NCI-H2227 treated with DMSO at 0.1 percent for 48 hours (cell line): ENCODE measurements at regions not wholly inside any gene's neighbourhood (a gene's known extent, or its start where the extent isn't known, plus 50 kb on each side); places are given as distances from the start of the nearest gene placed in this dataset.
"Not testable (repeated sequence)": the region's sequence is repeated elsewhere in the genome, so short reads cannot be mapped to it uniquely, and the experiment has no call there.

Source experiments
- DNase-seq: peaks from one replicate; lab custom pipeline; 2025; lab: John Stamatoyannopoulos, UW

- no peak for DNase-seq
These were observed 468.4 kb upstream of the C1orf87 start for GRCh38 chr1:60541831-60542532.

DNA sequence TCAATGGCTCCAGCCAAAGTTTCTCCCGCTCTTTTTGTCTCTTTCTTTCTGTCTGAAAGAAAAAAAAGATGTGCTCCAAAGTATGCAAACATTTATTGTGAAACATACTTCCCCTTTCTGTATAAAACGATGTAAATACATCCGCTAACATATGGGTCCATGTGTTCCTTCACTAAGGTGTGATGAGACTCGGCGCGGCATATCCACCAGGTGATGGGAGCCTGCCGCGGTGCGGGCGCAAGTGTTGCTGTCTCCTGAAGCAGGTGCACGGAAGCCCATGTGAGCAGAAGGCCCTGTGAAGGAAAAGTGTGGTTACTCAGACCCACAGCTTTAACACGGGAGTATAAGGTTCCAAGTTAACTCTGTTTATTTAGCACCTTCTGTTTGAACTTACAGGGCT is 466.6 kb upstream of the C1orf87 start:
- no peak for DNase-seq

DNA sequence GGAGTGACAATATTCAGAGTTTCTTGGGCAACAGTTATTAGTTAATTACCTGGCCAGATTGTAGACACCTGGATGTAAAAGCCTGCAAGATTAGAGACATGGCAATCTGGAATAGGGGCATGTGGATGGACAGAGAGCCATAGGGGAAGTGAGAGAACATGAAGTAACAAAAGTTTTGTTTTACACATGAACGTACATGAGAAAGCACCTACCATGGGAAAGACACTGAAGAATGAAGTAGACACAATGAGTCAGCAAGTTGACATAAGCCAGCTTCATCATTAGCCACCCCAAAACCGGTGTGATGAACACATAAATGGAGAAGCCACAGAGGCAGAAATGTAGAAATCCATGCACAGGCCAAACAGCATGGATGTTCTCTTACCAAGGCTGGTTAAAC is 462.1 kb upstream of the C1orf87 start:
- DNase-seq = no peak

- DNase-seq = no peak
These were observed 454.0 kb upstream of the C1orf87 start for GRCh38 chr1:60527567-60527966.

GRCh38 chr1:60516996-60517395 is 443.4 kb upstream of the C1orf87 start:
- DNase-seq = no peak

DNA sequence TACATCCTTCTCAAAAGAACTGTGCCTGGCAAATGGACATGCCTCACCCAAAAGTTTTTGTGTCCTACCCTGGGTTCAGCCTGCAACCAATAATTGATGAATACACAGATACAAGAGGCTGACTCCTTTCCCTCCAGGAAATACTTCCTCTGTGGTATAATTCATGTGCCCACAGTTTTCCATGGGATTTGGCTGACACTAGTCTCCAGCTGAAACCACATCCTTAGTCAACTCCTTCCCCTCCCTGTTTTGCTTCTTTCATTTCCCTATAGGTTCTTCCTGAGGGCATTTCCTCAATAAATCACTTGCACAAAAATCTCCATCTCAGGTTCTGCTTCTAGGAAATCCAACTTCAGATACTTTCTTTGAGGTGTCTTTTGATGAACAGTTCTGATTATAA is 436.6 kb upstream of the C1orf87 start:
- DNase-seq = no peak

- no peak for DNase-seq
These were observed 430.8 kb upstream of the C1orf87 start for GRCh38 chr1:60504206-60504840.

DNA sequence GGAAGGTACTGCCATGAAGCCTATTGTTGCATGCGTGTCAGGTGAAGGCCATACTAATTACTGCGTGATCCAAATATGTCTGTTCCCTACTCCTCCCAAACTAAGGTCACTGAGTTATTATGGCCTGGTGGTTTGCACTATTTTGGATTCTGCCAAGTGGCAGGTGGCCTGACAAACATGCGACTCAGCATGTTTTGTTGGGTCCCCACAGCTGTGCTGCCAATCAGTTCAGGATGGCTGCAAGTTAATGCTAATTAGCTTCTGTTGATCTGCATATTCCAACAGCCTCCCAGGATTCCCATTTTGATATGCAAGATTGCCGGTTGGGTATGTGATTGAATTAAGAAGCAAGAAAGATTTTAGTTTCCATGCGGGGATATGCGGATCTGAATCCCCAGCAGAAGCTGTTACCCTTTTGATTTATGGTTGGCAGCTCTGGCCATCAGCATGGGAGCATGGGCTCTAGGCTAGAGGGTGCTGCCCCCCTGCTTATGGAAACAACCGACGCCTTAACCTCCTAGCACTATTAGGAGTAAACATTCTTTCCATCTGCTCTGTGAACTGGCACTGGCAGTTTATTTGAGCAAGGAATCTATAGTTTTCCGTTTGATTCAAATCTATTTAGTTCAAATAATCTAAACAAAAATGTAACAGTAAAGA is 429.8 kb upstream of the C1orf87 start:
- no peak for DNase-seq

GRCh38 chr1:60502506-60502905 is 428.9 kb upstream of the C1orf87 start:
- DNase-seq = no peak

GRCh38 chr1:60489916-60490480 is 416.4 kb upstream of the C1orf87 start:
- DNase-seq = not testable (repeated sequence)

DNA sequence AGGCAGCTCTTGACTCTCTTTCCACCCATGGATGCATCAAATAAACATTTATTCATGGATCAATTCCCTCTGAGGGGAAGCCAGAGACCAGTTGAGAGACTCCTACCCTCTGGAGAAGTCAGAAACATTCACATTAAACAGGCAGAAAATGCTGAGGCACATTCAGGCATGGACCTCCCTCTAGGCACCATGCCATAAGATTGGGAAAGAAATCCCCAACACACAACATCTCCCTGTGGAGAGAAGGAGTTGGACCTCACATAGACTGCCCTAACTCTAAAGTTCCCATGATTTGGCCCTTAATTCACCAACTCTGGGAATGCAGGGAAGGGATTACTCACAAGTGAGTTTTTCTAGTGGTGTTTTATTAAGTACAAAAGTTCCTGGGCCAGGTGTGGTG is 415.3 kb upstream of the C1orf87 start:
- DNase-seq = no peak

DNA sequence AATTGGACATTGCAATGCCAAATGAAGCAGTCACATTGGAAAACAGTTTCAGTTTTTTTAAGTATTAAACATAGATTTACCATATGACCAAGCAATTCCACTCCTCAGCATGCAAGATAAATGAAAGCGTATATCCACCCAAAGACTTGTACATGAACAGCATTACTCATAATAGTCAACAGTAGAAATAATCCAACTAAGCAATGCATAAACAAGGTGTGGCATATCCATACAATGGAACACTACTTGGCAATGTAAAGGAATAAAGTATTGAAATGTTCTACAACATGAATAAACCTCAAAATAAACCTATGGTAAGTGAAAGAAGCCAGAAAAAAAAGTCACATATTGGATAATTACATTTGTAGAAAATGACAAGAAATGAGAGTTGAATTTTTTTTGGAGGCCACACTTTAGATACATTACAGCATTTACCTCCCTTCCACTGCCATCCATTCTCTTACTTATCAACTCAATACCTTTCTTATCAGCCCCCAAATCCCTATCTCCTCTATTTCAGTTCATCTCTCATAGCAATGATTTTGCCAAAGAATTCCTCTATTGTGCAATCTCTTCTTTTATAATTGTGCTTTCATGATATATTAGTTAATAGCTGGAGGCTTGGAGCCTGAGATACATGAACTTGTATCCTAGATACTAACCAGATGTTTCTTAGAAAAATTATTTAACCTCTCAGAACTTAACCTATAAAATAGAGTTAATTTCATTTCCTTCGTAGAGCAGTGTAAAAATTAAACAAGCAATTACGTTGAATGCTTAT is 414.2 kb upstream of the C1orf87 start:
- DNase-seq = no peak

DNA sequence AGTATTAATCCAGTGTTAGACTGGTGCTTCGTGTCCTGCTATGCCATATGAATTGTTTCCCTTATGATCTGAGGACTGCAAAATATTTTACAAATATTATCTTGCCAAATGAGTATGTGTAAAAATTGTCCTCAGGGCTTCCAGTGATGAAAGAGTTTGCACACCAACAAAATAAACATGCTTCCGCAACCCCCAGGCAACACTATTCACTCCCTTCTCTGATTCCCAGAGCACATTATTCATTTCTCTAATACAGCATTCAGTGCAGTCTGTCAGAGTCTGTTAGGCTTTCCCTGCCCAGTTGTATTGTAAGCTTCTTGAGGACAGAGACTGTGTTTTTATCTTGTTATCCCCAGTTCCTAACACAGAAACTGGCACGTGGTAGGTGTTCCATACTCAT is 409.9 kb upstream of the C1orf87 start:
- no peak for DNase-seq

- no peak for DNase-seq
These were observed 396.7 kb upstream of the C1orf87 start for GRCh38 chr1:60470246-60470645.

DNA sequence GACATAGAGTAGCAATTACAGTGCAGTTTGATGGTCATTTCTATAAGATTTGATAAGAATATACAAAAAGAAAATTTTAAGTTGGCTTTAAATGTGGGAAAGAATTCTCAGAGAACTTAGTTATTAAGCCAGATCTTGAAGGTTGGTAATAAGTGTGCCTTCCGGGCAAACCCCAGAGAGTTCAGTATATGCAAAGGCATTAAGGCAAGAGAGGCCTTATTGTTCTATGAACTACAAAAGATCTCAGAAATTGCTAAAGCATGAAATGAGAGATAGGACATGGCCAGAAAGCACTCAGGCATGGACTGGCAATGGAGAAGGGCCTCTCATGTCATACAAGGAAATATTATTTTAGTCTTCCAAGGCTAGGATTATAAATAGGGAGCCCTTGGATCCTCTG is 390.2 kb upstream of the C1orf87 start:
- DNase-seq = no peak

GRCh38 chr1:60463146-60463545 is 389.6 kb upstream of the C1orf87 start:
- no peak for DNase-seq

DNA sequence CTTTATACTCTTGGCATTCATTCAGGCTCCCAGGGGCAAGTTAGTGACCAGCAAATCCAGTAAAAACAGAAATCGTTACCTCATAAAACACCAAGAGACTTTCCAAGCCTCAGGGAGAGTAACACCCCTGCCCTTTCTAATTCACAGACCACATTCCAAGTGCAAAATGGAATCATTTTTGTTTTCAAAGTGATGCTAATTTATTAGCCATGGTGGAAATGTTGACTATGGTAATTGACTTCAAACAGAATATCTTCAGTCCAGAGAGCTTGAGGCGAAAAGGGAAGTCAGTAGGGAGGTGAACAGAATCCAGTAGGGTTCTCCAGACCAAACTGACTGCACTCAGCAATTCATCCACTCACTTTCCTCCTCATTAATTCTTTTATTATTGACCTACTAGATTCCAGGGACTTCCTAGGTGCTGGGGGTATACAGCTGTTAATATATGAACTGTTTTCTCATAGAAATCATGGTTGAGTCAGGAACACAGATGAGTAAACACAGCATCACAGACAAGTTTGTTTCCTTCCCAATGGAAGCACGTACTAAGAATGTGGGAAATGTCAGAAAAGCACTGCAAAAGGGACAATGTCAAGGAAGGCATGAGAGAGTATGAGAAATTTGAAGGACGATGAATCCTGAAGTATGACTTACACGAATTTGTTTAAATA is 388.5 kb upstream of the C1orf87 start:
- DNase-seq = no peak

DNA sequence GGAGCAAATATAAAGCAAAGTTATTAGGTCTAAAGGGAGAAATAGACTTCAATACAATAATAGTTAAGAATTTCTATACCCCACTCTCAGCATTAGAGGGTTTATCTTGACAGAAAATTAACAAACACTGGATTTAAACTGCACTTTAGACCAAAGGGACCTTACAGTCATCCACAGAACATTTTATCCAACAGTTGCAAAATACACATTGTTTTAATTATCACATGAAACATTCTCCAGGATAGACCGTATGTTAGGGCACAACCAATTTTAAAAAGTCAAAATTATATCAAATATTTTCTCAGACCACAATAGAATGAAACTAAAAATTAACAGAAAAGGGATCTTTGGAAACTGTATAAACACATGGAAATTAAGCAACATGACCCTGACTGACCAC is 384.5 kb upstream of the C1orf87 start:
- DNase-seq = no peak

DNA sequence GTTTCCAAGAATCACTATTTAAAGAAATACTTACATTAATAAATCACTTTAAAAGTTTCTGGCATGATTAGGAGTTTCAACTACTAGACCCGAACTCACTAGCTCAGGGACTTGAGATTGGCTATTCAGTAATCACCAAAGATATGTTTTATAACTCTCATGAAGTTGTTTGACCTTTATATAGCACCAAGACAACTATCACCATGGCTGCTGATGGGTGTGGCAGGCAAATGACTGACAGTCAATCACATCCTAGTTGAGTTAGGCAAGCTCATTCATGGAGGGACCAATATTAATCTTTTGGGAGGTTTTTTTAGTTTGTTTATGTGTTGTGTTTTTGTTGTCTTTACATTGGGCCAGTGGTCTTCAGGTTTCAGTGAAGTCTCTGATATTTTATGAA is 376.3 kb upstream of the C1orf87 start:
- no peak for DNase-seq

DNA sequence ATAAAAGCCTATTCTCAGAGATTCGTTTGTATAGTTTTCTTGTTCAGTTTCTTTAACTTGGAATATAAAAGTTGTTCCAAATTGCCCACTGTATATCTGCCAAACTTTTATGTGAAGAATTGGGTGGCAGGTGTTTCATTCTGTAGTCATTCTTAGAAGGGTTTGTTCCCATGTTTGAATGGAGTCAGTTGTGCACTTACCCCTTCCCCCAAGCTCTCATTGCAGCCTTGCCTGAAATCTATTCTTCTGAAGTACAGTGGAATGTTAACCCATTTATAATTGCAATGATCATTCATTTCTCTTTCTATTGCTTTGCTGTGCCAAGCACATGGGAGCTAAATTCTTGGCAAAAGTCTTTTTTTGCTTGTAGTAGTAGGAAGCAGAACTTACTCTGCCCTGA is 375.3 kb upstream of the C1orf87 start:
- DNase-seq = no peak

DNA sequence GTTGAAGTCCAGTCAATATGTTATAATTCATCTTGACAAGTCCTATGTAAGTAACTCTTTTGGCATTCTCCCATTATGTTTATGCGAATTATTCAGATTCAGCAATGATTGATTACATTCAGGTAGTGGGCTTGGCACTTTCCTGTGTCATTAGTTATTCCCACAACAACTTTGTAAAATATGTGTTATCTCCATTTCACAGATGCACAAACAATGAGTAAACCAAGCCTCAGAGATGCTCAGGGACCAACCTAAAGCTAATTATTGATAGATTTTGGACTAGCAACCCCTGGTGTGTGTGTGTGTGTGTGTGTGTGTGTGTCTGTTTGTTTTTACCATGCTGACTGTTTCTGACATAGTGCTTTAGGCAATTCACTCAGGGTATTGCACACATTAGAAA is 371.1 kb upstream of the C1orf87 start:
- DNase-seq = no peak

DNA sequence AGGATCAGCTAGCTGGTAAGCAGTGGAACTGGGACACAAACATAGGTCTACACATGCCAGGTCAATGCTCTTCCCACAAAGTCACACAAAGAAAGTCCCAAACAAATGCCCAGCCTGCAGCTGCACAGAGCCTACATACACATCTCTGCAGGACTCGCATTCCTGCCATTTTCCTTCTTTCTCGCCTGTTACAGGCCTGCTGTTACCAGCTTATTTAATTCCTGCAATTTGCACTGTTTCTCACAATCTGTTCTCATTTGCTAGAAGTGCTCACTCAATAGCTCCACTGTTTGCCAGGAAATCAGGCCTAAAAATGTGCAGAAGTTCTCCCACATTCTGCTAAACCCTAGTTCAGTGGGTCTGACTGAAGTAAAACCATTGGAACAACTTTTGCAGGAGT is 362.6 kb upstream of the C1orf87 start:
- no peak for DNase-seq
